NCI-H2107 treated with DMSO at 0.1 percent for 48 hours (cell line): ENCODE measurements at regions not wholly inside any gene's neighbourhood (a gene's known extent, or its start where the extent isn't known, plus 50 kb on each side); places are given as distances from the start of the nearest gene placed in this dataset.

Experiments
- DNase-seq: peaks from one replicate; lab custom pipeline; 2025; ENCODE audit not compliant: unreplicated experiment; lab: John Stamatoyannopoulos, UW

DNA sequence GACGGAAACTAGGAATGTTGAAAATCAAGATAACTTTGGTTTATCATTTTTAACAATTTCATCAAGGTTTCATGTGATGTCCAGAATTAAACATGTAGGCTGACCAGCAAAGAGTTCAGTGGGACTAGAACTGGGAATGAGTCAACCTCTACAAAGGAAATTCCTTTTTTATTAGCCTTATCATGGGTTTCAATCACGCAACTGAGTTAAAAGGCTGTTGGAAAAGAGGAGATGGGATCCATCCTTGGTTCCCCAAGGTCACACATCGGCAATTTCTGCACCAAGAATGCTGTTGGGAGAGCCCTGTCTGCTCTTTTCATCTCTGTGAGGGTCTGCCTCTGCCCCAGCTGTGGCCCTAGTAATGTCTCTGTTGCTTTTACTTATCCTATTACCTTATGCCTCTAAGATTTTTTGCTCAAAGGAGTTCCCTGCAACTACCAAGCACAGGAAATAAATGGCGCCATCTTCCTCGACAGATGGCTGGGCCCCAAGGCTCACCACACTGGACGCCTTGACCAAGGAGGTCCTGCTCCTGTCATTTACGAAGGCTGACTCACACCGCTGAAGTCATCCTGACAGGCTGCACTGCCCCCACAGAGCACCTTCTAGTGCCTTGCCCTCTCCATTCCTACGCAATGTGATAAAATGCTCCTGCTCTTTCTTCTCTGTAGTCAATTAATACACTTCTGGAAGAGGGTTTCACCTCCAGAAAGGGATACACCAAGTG is 367.4 kb downstream of the GXYLT1 start:
- no peak for DNase-seq

DNA sequence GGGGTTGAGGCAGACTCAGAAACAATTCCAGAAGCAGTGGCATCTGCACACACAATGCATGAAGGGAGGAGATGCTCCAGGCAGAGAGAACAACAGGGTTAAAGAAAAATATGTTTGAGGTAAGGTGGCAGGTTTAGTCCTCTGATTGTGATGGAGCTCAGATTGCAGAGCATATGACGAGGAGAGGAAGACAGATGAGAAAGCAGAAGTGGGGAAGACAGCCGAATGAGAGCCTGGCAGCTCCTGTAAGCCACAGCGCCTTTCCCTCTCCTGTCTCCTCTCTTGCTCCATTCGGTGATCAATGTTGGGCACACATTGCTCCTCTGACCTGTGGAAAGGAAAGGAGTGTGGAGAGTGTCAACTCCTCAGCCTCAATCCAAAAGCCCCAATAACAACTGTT is 372.2 kb downstream of the GXYLT1 start:
- no peak for DNase-seq

DNA sequence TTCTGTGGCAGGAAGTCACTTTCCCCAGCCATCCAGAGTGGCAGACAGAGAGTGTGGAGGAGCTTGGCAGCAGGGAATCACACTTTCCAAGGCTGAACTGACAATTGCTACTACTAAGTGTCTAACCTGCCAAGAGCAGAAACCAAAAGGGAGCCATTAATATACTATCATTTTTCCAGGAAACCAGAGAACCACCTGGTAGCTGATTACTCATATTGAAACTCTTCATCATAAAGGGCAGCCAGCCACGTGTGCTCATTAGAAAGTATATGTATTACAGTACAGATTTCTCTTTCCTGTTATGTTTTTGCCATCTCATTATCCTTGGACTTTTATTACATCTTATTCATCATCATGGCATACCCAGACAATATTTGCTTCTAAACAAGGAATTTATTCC is 374.9 kb downstream of the GXYLT1 start:
- DNase-seq: no peak

GRCh38 chr12:41768456-41768855 is 376.2 kb downstream of the GXYLT1 start:
- DNase-seq: no peak

DNA sequence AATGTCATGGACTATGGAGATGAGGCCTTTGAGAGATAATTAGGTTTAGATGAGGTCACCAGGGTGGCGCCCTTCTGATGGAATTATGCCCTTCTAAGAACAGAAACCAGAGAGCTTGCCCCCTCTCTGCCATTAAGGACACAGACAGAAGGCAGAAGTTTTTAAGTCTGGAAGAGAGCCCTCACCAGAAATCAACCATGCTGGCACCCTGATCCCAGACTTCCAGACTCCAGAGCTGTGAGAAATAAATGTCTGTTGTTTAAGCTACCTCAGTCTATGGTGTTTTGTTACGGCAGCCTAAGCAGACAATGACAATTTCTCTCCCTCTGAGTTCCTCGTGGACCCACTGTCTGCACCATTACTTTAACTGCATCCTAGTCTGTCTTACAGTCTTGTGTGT is 382.0 kb downstream of the GXYLT1 start:
- DNase-seq: no peak

DNA sequence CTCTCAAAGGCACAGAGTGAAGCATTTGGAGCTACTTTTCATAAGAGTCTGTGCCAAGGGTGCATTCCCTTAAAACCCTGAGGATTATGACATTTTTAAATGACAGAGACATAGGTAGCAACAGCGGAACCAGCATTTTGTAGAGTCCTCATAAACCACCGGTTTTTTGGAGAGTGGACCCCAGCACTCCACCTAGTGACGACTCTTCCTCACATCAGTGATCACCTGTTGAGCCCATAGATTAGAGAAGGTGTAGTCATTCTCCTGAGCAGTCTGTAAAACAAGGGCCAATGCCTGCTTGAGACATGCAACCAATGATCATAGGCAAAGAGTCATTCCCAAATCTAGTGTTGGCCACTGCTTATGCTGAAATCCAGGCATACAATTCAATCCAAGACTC is 399.1 kb downstream of the GXYLT1 start:
- no peak for DNase-seq

GRCh38 chr12:41743835-41744234 is 400.8 kb downstream of the GXYLT1 start:
- no peak for DNase-seq

- DNase-seq: no peak
Measured at GRCh38 chr12:41739066-41739465, 405.6 kb downstream of the GXYLT1 start.

DNA sequence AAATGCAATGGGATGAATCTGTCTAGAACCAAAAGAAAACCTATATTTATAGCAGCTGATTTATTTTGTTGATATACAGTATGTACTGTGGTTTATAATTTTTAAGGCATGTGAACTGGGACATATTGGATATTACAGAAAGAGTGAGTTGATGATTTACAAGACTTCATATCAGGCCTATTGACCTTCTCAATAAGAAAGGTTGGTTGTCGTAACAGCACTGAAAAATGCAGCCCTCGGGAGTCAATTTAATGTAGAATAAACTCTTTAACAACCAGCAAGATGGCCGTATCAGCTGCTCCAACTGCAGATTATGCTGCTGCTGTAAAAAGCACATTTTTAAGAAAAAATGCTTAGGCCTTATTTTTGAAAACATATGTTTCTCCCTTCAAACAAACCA is 407.3 kb downstream of the GXYLT1 start:
- no peak for DNase-seq

DNA sequence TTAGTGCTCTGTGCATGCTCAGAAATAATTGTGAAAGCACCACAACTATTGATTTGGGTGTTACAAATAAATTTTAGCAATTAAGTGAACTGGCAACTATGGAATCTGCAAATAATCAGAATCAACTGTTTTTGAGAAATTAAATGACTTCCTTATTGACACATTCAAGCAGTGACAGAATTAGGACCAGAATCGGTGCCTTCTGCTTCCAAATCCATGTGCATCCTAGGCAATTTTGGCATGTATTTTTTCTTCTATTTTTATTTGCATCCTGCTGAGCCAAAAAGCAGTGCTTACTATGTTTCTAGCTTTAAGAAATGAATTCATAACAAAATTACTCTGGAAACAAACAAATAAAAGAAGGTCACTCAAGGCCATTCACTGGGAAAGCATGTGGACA is 408.2 kb downstream of the GXYLT1 start:
- no peak for DNase-seq

GRCh38 chr12:41731691-41732090 is 413.0 kb downstream of the GXYLT1 start:
- DNase-seq: no peak

- no peak for DNase-seq
Measured at GRCh38 chr12:41731061-41731460, 413.6 kb downstream of the GXYLT1 start.

GRCh38 chr12:41724216-41724615 is 420.5 kb downstream of the GXYLT1 start:
- no peak for DNase-seq

GRCh38 chr12:41719214-41719613 is 425.5 kb downstream of the GXYLT1 start:
- no peak for DNase-seq

GRCh38 chr12:41715256-41715655 is 429.4 kb downstream of the GXYLT1 start:
- no peak for DNase-seq

DNA sequence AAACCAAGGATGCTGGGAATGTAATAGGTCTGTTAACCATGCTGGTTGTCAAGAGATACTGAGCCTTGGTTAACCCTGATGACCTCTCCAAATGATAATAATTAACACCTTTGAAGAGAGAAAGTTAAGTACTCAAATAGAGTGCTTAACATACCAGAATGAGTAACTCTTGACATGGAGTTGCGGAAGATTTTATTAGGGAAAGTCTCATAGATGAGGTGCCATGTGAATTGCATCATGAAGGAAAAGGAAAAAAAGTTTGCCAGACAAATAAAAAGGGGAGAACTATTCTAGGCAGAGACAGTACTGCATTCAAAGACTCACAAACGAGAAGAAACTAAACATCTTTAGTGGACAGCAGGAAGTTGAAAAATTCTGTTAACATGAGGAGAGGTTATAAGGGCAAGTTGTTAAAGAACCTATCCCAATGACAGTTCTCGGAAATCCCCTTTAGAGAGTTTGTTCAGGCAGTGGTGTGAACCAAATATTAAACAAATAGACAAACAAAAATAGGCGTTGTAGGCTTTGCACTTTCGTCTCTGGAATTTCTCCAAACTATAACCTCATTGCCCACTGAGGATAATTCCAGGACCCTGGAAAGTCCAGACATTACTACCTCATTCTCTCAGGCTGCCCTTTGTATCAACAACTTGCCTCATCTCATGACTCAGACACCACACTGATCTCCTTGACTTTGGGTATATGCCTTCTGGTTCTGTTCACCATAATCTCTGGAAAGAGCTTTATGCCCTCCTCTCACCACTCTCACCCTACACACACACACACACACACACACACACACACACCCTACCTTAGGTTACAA is 435.0 kb downstream of the GXYLT1 start:
- no peak for DNase-seq

GRCh38 chr12:41709012-41709411 is 435.7 kb downstream of the GXYLT1 start:
- DNase-seq: no peak

GRCh38 chr12:41706376-41706775 is 438.3 kb downstream of the GXYLT1 start:
- DNase-seq: no peak

DNA sequence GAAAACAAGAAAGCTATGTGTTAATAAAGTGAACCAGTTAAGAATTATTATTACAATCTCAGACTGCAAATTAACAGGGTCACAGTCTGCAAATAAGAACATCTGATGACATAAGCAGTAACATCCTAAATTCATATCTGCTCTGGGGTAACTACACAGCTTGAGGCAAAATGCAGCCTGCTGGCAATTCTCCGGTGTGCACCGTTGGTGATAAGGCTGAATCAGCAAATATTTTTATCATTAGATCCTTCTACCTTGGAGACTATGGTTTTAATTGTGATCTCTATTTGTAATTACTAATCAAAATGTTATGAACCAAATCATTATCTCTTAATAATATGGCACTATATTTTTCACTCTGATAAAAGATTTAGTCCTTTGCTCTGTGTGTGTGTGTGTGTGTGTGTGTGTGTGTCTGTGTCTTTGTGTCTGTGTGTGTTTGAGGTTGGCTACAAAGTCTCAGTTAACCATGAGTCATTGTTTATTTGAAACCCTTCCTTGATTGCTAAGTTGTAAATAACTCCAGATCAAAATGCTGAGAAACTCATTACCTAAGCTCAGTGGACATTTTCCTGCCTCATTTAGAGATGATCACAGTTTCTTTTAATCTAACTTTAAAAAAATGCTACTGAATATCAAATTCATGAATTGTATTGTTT is 442.6 kb downstream of the GXYLT1 start:
- no peak for DNase-seq

DNA sequence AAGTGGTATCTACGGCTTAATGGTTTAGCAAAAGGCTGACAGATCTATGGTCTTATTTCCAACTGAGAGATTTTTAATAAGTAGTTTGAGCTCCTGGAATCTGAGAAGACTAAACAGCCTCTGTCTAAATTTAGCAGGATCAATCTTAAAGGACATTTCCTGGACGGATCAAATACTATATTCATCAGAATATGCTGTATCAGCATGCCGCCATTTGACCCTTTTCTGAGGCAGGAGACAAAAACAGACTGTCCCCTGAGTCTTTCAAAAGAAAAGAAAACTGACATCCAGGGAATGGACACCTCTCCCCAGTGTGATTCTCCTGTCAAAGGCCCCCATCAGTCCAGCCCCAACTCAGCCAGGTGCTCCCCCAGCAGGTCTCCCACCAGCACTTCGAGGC is 443.7 kb downstream of the GXYLT1 start:
- no peak for DNase-seq

DNA sequence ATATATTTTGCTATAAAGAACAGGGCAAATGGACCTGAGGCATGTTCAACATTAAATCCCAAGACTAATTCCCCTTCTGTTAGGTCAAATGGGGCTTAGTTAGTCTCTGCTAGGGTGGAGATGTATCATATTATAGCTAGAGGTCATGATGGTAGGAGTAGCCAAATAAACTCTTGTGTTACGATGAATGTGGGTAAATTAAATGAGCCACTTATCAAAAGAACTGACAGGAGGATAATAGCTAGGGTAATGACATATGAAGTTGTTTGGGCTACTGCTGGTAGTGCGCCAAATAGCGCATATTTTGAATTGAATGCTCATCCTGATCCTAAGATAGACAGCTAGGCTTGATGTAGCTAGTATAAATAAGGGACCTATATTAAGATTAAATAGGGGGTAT is 445.0 kb downstream of the GXYLT1 start:
- DNase-seq: peak; percentile 29

DNA sequence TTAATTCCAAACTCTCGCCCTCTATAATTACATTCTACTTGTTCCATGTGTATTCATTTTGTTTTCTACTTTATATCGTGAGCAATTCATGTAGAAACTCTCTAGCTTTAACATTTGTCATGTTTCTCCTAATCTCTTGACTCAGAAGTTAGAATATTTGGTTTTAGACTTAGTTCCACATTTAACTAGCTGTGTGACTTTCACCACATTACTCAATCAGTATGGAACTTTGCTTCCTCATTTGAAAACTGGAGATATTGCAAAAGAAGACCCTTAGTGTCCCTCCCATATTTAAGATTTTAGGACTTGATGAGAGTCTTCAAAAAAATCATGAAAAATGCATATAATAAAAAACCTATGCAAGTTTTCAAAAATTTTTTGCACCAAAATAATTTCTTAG is 447.5 kb downstream of the GXYLT1 start:
- DNase-seq: no peak
